GM12891 (cell line): ENCODE measurements at regions not wholly inside any gene's neighbourhood (a gene's known extent, or its start where the extent isn't known, plus 50 kb on each side); places are given as distances from the start of the nearest gene placed in this dataset.

ENCODE experiments used
- POLR2A ChIP-seq: IDR thresholded peaks from 2 replicates; pipeline ENCODE4 v1.6.1; 2011; ENCODE audit warnings: low read depth, low read length, control low read depth
- POLR2AphosphoS5 ChIP-seq: IDR thresholded peaks from 2 replicates; pipeline ENCODE4 v1.6.1; 2011; ENCODE audit warnings: low read depth, low read length, control low read depth
- TAF1 ChIP-seq: IDR thresholded peaks from 2 replicates; pipeline ENCODE4 v1.6.1; 2011; ENCODE audit warnings: low read depth, low read length, control low read depth

- TF ChIP-seq POLR2A (no peak), POLR2AphosphoS5 (no peak), TAF1 (no peak)
These were observed 636.2 kb upstream of the SGO1 start for GRCh38 chr3:20822251-20822650.
